Loucy (cell line): ENCODE measurements at regions not wholly inside any gene's neighbourhood (a gene's known extent, or its start where the extent isn't known, plus 50 kb on each side); places are given as distances from the start of the nearest gene placed in this dataset.
A peak's percentile ranks its signal among the peaks of the same experiment; 100 is the strongest.

Experiments
- H2AFZ ChIP-seq: fragments of 200-600 bp; sonication (generic); 2 replicates; pipeline ENCODE4 v1.6.0; 2016; ENCODE audit warnings: antibody characterized with exemption, mild to moderate bottlenecking, low read length, moderate library complexity
- H3F3A ChIP-seq: fragments of 200-600 bp; 2 replicates; pipeline ENCODE4 v1.6.0; 2016; ENCODE audit warnings: antibody characterized with exemption, low read depth, mild to moderate bottlenecking
- H3K27me3 ChIP-seq: fragments of 200-600 bp; sonication (generic); 2 replicates; pipeline ENCODE4 v1.6.1; 2014; ENCODE audit warnings: low read length, mild to moderate bottlenecking; ENCODE audit not compliant: insufficient read depth, poor library complexity, severe bottlenecking
- H3K36me3 ChIP-seq: fragments of 200-600 bp; sonication (generic); 2 replicates; pipeline ENCODE4 v1.6.1; 2016; ENCODE audit warnings: low read length; ENCODE audit not compliant: insufficient read depth
- H3K4me1 ChIP-seq: fragments of 200-600 bp; sonication (generic); 2 replicates; pipeline ENCODE4 v1.5.1; 2014; ENCODE audit warnings: low read length, mild to moderate bottlenecking; ENCODE audit not compliant: insufficient read depth, poor library complexity, severe bottlenecking
- H3K4me2 ChIP-seq: fragments of 200-600 bp; sonication (generic); 2 replicates; pipeline ENCODE4 v1.6.0; 2014; ENCODE audit warnings: antibody characterized with exemption, low read length, low read depth, mild to moderate bottlenecking; ENCODE audit not compliant: poor library complexity, severe bottlenecking
- H3K4me3 ChIP-seq: fragments of 200-600 bp; sonication (generic); 2 replicates; pipeline ENCODE4 v1.5.1; 2014; ENCODE audit warnings: low read length, mild to moderate bottlenecking, mixed read lengths; ENCODE audit not compliant: poor library complexity, severe bottlenecking
- H3K79me2 ChIP-seq: fragments of 200-600 bp; sonication (generic); 2 replicates; pipeline ENCODE4 v1.6.1; 2014; ENCODE audit warnings: low read length; ENCODE audit not compliant: insufficient read depth
- H3K9ac ChIP-seq: fragments of 200-600 bp; sonication (generic); 2 replicates; pipeline ENCODE4 v1.6.0; 2014; ENCODE audit warnings: mild to moderate bottlenecking, low read depth, low read length, moderate library complexity; ENCODE audit not compliant: poor library complexity, severe bottlenecking
- H3K9me2 ChIP-seq: fragments of 200-600 bp; sonication (generic); replicated peaks from 2 replicates; pipeline ENCODE4 v1.6.1; 2016; ENCODE audit warnings: low read depth, low read length, mixed read lengths
- H3K9me3 ChIP-seq: fragments of 200-600 bp; sonication (generic); 2 replicates; pipeline ENCODE4 v1.6.1; 2014; ENCODE audit warnings: mild to moderate bottlenecking, antibody characterized with exemption, low read length, low read depth; ENCODE audit not compliant: insufficient read depth
- H4K20me1 ChIP-seq: fragments of 200-600 bp; sonication (generic); 2 replicates; pipeline ENCODE4 v1.6.0; 2014; ENCODE audit warnings: antibody characterized with exemption, low read length, mild to moderate bottlenecking; ENCODE audit not compliant: insufficient read depth, poor library complexity, severe bottlenecking
- EZH2phosphoT487 ChIP-seq: fragments of 200-600 bp; IDR thresholded peaks from 2 replicates; pipeline ENCODE4 v1.6.1; 2018; ENCODE audit warnings: antibody characterized with exemption, mild to moderate bottlenecking, moderate library complexity, borderline replicate concordance
- TF ChIP-seq, protein P1 (sequence below): fragments of 200-600 bp; sonication (generic); conservative IDR thresholded peaks from 2 replicates; pipeline ENCODE4 v1.5.1; 2014; ENCODE audit warnings: mild to moderate bottlenecking, antibody characterized with exemption, low read length

DNA sequence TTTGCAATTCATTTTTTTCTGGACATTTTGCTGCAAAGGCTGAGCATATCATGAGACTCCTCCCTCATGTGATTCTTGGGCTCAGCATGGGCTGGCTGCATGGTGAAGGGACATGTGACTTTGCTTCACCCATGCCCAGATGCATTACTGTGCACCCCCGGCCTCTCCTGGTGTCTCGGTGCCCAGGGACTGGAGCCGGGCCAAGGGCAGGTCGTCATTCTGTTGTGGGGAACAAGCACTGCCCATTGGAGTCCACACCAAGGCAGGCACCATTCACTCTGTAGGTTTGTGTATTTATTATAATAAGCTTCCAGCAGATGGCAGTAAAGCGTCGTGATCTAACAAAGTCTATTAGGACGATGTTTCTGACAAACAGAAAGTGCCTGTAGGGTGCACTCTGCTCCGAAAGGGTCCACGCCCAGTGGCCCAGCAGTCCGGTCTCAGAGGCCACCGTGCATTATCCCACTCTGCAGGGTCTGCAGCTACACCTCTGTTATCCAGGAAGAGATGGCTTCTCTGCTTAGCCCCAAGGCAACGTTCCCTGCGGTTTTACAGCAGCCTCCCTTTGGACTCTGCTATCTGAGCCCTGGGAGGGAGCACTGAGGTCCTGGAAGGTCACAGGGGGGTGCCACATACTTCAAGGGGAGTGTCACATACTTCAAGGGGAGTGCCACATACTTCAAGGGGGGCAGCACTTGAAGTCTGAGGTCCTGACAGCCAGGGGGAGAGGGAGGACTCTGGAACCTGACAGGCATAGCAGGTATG is 219.6 kb downstream of the TSN start:
- peak overlapping the region; percentile 94 for H2AFZ ChIP-seq
- H3K36me3 ChIP-seq: no peaks in the 10 kb centered on the region
- no peaks in the 10 kb centered on the region for H3K27me3 ChIP-seq
- TF ChIP-seq, protein P1, sequence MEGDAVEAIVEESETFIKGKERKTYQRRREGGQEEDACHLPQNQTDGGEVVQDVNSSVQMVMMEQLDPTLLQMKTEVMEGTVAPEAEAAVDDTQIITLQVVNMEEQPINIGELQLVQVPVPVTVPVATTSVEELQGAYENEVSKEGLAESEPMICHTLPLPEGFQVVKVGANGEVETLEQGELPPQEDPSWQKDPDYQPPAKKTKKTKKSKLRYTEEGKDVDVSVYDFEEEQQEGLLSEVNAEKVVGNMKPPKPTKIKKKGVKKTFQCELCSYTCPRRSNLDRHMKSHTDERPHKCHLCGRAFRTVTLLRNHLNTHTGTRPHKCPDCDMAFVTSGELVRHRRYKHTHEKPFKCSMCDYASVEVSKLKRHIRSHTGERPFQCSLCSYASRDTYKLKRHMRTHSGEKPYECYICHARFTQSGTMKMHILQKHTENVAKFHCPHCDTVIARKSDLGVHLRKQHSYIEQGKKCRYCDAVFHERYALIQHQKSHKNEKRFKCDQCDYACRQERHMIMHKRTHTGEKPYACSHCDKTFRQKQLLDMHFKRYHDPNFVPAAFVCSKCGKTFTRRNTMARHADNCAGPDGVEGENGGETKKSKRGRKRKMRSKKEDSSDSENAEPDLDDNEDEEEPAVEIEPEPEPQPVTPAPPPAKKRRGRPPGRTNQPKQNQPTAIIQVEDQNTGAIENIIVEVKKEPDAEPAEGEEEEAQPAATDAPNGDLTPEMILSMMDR: peak; percentile 79
- no peak for TF ChIP-seq EZH2phosphoT487
- H3F3A ChIP-seq: no peaks in the 10 kb centered on the region
- no peaks in the 10 kb centered on the region for H4K20me1 ChIP-seq
- H3K4me3 ChIP-seq: peak overlapping the region; percentile 59
- peak overlapping the region; percentile 70 for H3K4me2 ChIP-seq
- H3K9me3 ChIP-seq: no peaks in the 10 kb centered on the region
- no peaks in the 10 kb centered on the region for H3K9me2 ChIP-seq
- no peaks in the 10 kb centered on the region for H3K79me2 ChIP-seq
- H3K9ac ChIP-seq: no peak overlapping the region
- peaks cover 4% of the 10 kb centered on the region for H3K4me1 ChIP-seq

DNA sequence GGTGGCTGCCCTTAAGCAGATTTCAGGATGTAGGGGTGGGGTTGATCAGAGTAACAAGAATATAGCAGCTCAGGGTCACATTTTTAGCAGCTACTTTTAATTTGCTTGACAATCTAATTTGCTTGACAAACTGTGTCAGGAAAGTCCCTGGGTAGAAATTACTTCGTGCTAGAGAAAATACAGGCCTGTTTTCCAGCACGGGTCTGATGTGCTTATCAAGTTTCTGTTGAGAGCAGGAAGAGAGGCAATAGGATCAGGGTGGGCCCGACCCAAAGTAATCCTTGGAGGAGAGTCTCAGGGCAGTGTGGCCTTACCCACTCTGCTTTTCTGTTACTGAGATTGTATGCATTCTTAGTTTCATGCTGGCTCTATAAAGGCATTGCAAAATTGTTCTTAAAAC is 221.5 kb downstream of the TSN start:
- peaks cover 4% of the 10 kb centered on the region for H3K4me1 ChIP-seq

DNA sequence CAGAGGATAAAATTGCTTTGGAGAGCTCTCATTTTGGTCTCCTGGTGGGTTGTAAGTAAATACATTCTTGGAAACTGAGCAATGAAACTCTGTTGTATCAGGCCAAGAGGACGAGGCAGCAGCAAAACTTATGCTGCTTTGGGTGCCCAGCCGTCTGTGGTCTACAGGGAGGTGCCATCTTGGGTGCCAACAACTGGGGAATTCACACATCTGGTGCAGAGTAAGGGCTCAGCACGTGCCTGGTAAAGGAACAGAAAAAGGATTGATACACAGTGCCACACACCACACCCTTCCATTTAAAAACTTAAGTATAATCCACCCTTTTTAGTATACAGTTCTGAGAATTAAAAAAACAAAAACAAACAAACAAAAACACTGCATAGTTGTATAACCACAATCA is 221.9 kb downstream of the TSN start:
- no peak overlapping the region for H3K4me2 ChIP-seq
- H3K9me2 ChIP-seq: no peaks in the 10 kb centered on the region
- no peak overlapping the region for H3K4me3 ChIP-seq
- 0 out of 2 replicates have a peak overlapping the region, but pooled peaks have one; percentile 21 for H2AFZ ChIP-seq
- H3K36me3 ChIP-seq: no peaks in the 10 kb centered on the region
- no peak overlapping the region for H3K9ac ChIP-seq
- H3F3A ChIP-seq: no peaks in the 10 kb centered on the region
- peaks cover 4% of the 10 kb centered on the region for H3K4me1 ChIP-seq
- H3K79me2 ChIP-seq: no peaks in the 10 kb centered on the region
- H4K20me1 ChIP-seq: no peaks in the 10 kb centered on the region
- TF ChIP-seq EZH2phosphoT487: no peak
- TF ChIP-seq, protein P1: no peak
- H3K9me3 ChIP-seq: no peaks in the 10 kb centered on the region
- H3K27me3 ChIP-seq: no peaks in the 10 kb centered on the region

More for the DNA sequence above, 221.5 kb downstream of the TSN start:
- Histone ChIP-seq H3K27me3 (no peaks in the 10 kb centered on the region), H3F3A (no peaks in the 10 kb centered on the region), H3K36me3 (no peaks in the 10 kb centered on the region), H3K79me2 (no peaks in the 10 kb centered on the region), H3K9me3 (no peaks in the 10 kb centered on the region), H2AFZ (0 out of 2 replicates have a peak overlapping the region, but pooled peaks have one; percentile 21), H4K20me1 (no peaks in the 10 kb centered on the region), H3K4me3 (no peak overlapping the region), H3K9ac (no peak overlapping the region), H3K9me2 (no peaks in the 10 kb centered on the region), H3K4me2 (no peak overlapping the region)
- TF ChIP-seq EZH2phosphoT487: no peak
- TF ChIP-seq, protein P1: no peak
